CD4-positive, CD25-positive, alpha-beta regulatory T cell (primary cell): ENCODE measurements at regions not wholly inside any gene's neighbourhood (a gene's known extent, or its start where the extent isn't known, plus 50 kb on each side); places are given as distances from the start of the nearest gene placed in this dataset.

Source experiments
- ATAC-seq, 2 donors: fragments of 150-1000 bp; cut with Tn5 transposase; one replicate each; pipeline ENCODE4 v1.10.0; 2021; ENCODE audit warnings: low read depth in 2 of 2, moderate number of reproducible peaks in 2 of 2, moderate library complexity in 1 of 2
- DNase-seq, 3 donors: peaks; one replicate each; pipeline versions ENCODE4 v3.0.0 to v3.0.0-alpha.2; 2012 to 2022; ENCODE audit warnings: mixed read lengths in 1 of 3
- H3K27ac ChIP-seq: one replicate; pipeline ENCODE4 v1.7.0; 2013; ENCODE audit warnings: mild to moderate bottlenecking, low read length; ENCODE audit not compliant: insufficient read depth, poor library complexity, severe bottlenecking
- H3K27me3 ChIP-seq: one replicate; pipeline ENCODE4 v1.7.0; 2013; ENCODE audit warnings: low read length; ENCODE audit not compliant: control insufficient read depth, insufficient read depth
- H3K36me3 ChIP-seq: one replicate; pipeline ENCODE4 v1.7.0; 2013; ENCODE audit warnings: mild to moderate bottlenecking, low read length, moderate library complexity; ENCODE audit not compliant: control insufficient read depth, insufficient read depth
- H3K4me1 ChIP-seq: 2 replicates; pipeline ENCODE4 v1.7.0; 2013; ENCODE audit warnings: mild to moderate bottlenecking, low read length; ENCODE audit not compliant: insufficient read depth, control insufficient read depth, poor library complexity, severe bottlenecking
- H3K4me3 ChIP-seq: one replicate; pipeline ENCODE4 v1.7.0; 2013; ENCODE audit warnings: low read depth, mild to moderate bottlenecking, low read length, moderate library complexity
- H3K9me3 ChIP-seq, 2 experiments: 1 replicate in 1 of 2; 2 replicates in 1 of 2; pipeline ENCODE4 v1.7.0; 2013; ENCODE audit warnings: low read length in 2 of 2, mild to moderate bottlenecking in 1 of 2, moderate library complexity in 1 of 2; ENCODE audit not compliant: control insufficient read depth in 2 of 2
- H3K27ac Mint-ChIP-seq, 3 donors: one replicate each; pipeline ENCODE4 v1.8.0; 2020 to 2022; ENCODE audit warnings: mild to moderate bottlenecking in 3 of 3, mixed read lengths in 3 of 3, moderate library complexity in 2 of 3
- H3K27me3 Mint-ChIP-seq: one replicate; pipeline ENCODE4 v1.8.0; 2022; ENCODE audit warnings: mild to moderate bottlenecking, mixed read lengths
- H3K36me3 Mint-ChIP-seq: one replicate; pipeline ENCODE4 v1.8.0; 2020; ENCODE audit warnings: mixed read lengths
- H3K4me1 Mint-ChIP-seq, 4 donors: one replicate each; pipeline ENCODE4 v1.8.0; 2020 to 2022; ENCODE audit warnings: mixed read lengths in 4 of 4, mild to moderate bottlenecking in 1 of 4
- H3K4me3 Mint-ChIP-seq, 4 donors: one replicate each; pipeline ENCODE4 v1.8.0; 2020 to 2022; ENCODE audit warnings: mild to moderate bottlenecking in 4 of 4, mixed read lengths in 4 of 4, moderate library complexity in 3 of 4
- H3K9me3 Mint-ChIP-seq, 7 donors: one replicate each; pipeline ENCODE4 v1.8.0; 2020 to 2022; ENCODE audit warnings: mixed read lengths in 7 of 7, mild to moderate bottlenecking in 3 of 7, moderate library complexity in 2 of 7

DNA sequence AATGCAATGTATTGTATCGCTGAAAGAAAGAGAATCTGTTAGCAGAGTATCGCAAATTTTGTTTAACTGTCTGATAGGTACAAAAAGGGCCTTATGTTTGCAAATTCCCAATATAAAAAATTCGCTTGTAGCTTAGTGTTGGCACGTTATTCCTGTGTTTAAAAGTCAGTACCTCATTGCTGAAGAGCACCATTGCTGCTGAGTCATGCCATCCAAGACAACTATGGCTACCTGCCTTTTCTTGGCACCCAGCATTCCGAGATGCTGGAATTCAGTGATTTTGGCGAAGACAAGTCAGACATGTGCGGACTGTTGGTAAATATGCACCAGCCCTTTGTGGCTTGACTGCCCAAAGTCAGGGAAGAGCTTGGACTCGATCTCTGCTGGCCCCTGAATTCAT lies 149.5 kb upstream of the EEA1 start:
- Histone ChIP-seq H3K27ac (no peak overlapping the region), H3K27me3 (no peaks in the 10 kb centered on the region), H3K4me3 (no peak overlapping the region), H3K4me1 (no peaks in the 10 kb centered on the region), H3K36me3 (no peaks in the 10 kb centered on the region), H3K9me3 (no peaks in the 10 kb centered on the region)
- Mint-ChIP-seq H3K27me3 (no peaks in the 10 kb centered on the region), H3K4me1 (no peaks in the 10 kb centered on the region), H3K27ac (no peak overlapping the region), H3K36me3 (no peaks in the 10 kb centered on the region), H3K4me3 (no peak overlapping the region), H3K9me3 (peaks cover 0 to 2% (median 0%) of the 10 kb centered on the region in 7 donors)
- ATAC-seq: no peak
- DNase-seq: no peak

DNA sequence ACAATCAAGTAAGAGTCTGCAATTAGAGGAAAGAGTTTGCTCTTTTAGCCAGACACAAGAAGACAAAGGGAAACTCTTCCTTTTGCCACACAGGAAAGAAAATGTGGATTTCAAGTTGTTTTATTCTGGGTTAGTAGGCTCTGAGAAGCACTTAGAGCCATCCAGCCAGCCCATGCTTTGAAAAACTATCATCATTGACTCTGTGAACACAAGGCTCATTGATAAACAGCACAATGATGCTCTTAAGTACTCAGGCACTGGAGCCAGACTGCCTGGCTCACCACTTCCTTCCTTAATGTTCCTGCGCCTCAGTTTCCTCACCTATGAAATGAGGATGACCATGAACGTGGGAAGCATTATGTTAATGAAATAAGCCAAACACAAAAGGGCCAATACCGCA lies 150.2 kb upstream of the EEA1 start:
- H3K4me1 ChIP-seq: no peaks in the 10 kb centered on the region
- no peak overlapping the region for H3K27ac Mint-ChIP-seq
- no peaks in the 10 kb centered on the region for H3K9me3 ChIP-seq
- DNase-seq (no peak), ATAC-seq (no peak)
- no peak overlapping the region for H3K4me3 ChIP-seq
- H3K36me3 ChIP-seq: no peaks in the 10 kb centered on the region
- H3K36me3 Mint-ChIP-seq: no peaks in the 10 kb centered on the region
- no peaks in the 10 kb centered on the region for H3K27me3 ChIP-seq
- H3K9me3 Mint-ChIP-seq: peaks cover 0 to 2% (median 0%) of the 10 kb centered on the region in 7 donors
- no peak overlapping the region for H3K27ac ChIP-seq
- no peaks in the 10 kb centered on the region for H3K4me1 Mint-ChIP-seq
- no peaks in the 10 kb centered on the region for H3K27me3 Mint-ChIP-seq
- no peak overlapping the region for H3K4me3 Mint-ChIP-seq

- Histone ChIP-seq H3K36me3 (no peaks in the 10 kb centered on the region), H3K4me1 (no peaks in the 10 kb centered on the region), H3K27me3 (no peaks in the 10 kb centered on the region), H3K27ac (no peak overlapping the region), H3K4me3 (no peak overlapping the region), H3K9me3 (no peaks in the 10 kb centered on the region)
- no peak overlapping the region for H3K27ac Mint-ChIP-seq
- no peaks in the 10 kb centered on the region for H3K27me3 Mint-ChIP-seq
- DNase-seq (no peak), ATAC-seq (no peak)
- no peak overlapping the region for H3K4me3 Mint-ChIP-seq
- no peaks in the 10 kb centered on the region for H3K36me3 Mint-ChIP-seq
- H3K4me1 Mint-ChIP-seq: no peaks in the 10 kb centered on the region
- H3K9me3 Mint-ChIP-seq: peaks cover 0 to 2% (median 0%) of the 10 kb centered on the region in 7 donors
These were observed 150.9 kb upstream of the EEA1 start for GRCh38 chr12:93079976-93080375.

GRCh38 chr12:93080452-93080851 lies 151.4 kb upstream of the EEA1 start:
- Histone ChIP-seq H3K36me3 (no peaks in the 10 kb centered on the region), H3K4me3 (no peak overlapping the region), H3K27ac (no peak overlapping the region), H3K27me3 (no peaks in the 10 kb centered on the region), H3K4me1 (no peaks in the 10 kb centered on the region), H3K9me3 (no peaks in the 10 kb centered on the region)
- DNase-seq (no peak), ATAC-seq (no peak)
- Mint-ChIP-seq H3K9me3 (peaks cover 0 to 2% (median 0%) of the 10 kb centered on the region in 7 donors), H3K36me3 (no peaks in the 10 kb centered on the region), H3K4me3 (no peak overlapping the region), H3K4me1 (no peaks in the 10 kb centered on the region), H3K27ac (no peak overlapping the region), H3K27me3 (no peaks in the 10 kb centered on the region)

DNA sequence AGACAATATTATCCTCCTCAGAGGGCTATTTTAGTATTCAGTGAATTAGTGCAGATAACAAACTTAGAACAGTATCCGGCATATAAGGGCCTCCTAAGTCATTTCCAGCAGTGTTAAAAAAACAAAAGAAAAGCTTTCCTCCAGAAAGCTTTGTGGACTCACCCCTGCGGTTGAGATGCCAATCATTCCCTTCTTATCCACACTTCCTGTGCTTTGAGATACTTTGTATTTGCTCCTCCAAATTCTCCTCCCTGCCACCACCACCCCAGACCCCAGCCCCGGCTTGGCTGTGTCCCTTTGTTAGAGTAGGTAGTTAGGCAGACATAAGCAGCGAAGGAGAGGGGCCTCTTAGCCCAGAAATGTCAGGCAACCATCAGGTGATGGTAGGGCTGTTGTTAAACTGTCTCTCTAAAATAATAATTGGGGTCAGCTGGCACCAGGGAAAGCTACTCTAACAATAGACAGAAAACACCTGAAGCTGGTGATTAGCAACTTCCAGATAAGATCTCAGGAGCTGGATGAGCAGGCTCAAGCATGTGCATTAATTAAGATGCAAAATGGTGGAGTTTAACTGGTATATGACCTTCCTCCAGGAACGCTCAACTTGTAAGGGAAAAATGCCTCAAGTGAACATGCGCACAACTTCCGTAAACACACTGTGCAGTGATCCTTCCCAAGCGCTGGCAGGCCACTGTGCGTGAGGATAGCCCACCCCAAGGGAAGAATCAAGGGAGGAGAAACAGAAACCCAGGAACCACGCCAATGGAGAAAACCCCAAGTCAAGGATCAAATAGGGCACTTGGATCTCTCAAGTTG lies 152.1 kb upstream of the EEA1 start:
- Mint-ChIP-seq H3K27ac (no peak overlapping the region), H3K27me3 (no peaks in the 10 kb centered on the region), H3K36me3 (no peaks in the 10 kb centered on the region), H3K9me3 (peaks cover 0 to 4% (median 0%) of the 10 kb centered on the region in 7 donors), H3K4me3 (no peak overlapping the region), H3K4me1 (no peaks in the 10 kb centered on the region)
- Histone ChIP-seq H3K9me3 (peaks cover 0 to 2% of the 10 kb centered on the region in 2 experiments), H3K4me3 (no peak overlapping the region), H3K27me3 (no peaks in the 10 kb centered on the region), H3K4me1 (no peaks in the 10 kb centered on the region), H3K36me3 (no peaks in the 10 kb centered on the region), H3K27ac (no peak overlapping the region)
- ATAC-seq (no peak), DNase-seq (no peak)

DNA sequence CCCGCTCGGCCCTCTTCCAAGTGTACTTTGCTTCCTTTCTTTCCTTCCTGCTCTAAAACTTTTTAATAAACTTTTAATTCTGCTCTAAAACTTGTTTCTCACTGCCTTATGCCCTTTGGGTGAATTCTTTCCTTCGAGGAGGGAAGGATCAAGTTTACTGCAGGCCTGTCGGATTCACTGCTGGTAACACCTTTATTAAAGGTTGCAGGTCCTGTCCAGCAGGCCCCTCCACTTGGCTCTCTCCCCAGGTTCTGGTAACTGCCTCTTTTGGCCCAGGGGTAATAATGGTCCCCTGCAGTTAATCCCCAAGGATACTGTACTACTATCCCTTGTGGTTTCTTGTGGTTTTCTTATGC lies 152.7 kb upstream of the EEA1 start:
- H3K27ac Mint-ChIP-seq: no peak overlapping the region
- Histone ChIP-seq H3K36me3 (no peaks in the 10 kb centered on the region), H3K27me3 (no peaks in the 10 kb centered on the region), H3K4me3 (no peak overlapping the region), H3K9me3 (peaks cover 0 to 3% of the 10 kb centered on the region in 2 experiments), H3K27ac (no peak overlapping the region), H3K4me1 (no peaks in the 10 kb centered on the region)
- H3K4me1 Mint-ChIP-seq: no peaks in the 10 kb centered on the region
- no peak for ATAC-seq
- DNase-seq: no peak
- no peaks in the 10 kb centered on the region for H3K36me3 Mint-ChIP-seq
- H3K4me3 Mint-ChIP-seq: peak overlapping the region in 1 of 4 donors; percentile 68
- no peaks in the 10 kb centered on the region for H3K27me3 Mint-ChIP-seq
- H3K9me3 Mint-ChIP-seq: peaks cover 0 to 6% (median 2%) of the 10 kb centered on the region in 7 donors

- Mint-ChIP-seq H3K4me3 (no peak overlapping the region), H3K27me3 (no peaks in the 10 kb centered on the region), H3K27ac (no peak overlapping the region), H3K9me3 (peaks cover 0 to 6% (median 2%) of the 10 kb centered on the region in 7 donors), H3K4me1 (peaks cover 0 to 3% (median 1%) of the 10 kb centered on the region in 4 donors), H3K36me3 (no peaks in the 10 kb centered on the region)
- no peaks in the 10 kb centered on the region for H3K4me1 ChIP-seq
- ATAC-seq (no peak), DNase-seq (no peak)
- H3K27ac ChIP-seq: no peak overlapping the region
- H3K36me3 ChIP-seq: no peaks in the 10 kb centered on the region
- no peak overlapping the region for H3K4me3 ChIP-seq
- H3K9me3 ChIP-seq: peaks cover 0 to 3% of the 10 kb centered on the region in 2 experiments
- H3K27me3 ChIP-seq: no peaks in the 10 kb centered on the region
These were observed 156.5 kb upstream of the EEA1 start for GRCh38 chr12:93085383-93086287.
